Stimulated activated effector memory CD8-positive, alpha-beta T cell treated with anti-CD3 and anti-CD28 coated beads, Interleukin-12 subunit alpha, Interleukin-12 subunit beta, amount 100 ng/mL, for 72 hours (primary cell): ENCODE measurements at regions not wholly inside any gene's neighbourhood (a gene's known extent, or its start where the extent isn't known, plus 50 kb on each side); places are given as distances from the start of the nearest gene placed in this dataset.
"Not testable (repeated sequence)": the region's sequence is repeated elsewhere in the genome, so short reads cannot be mapped to it uniquely, and the experiment has no call there.

Source experiments
- ATAC-seq: fragments of 150-1000 bp; cut with Tn5 transposase; 2 replicates; pipeline ENCODE4 v1.10.0; 2021
- DNase-seq, 2 donors: peaks; one replicate each; pipeline ENCODE4 v3.0.0; 2021 to 2022; ENCODE audit warnings: low spot score in 2 of 2
- H3K27ac Mint-ChIP-seq: one replicate; pipeline ENCODE4 v1.8.0; 2022; ENCODE audit warnings: mild to moderate bottlenecking, mixed read lengths
- H3K36me3 Mint-ChIP-seq: one replicate; pipeline ENCODE4 v1.8.0; 2022; ENCODE audit warnings: mild to moderate bottlenecking, mixed read lengths
- H3K4me1 Mint-ChIP-seq: one replicate; pipeline ENCODE4 v1.8.0; 2022; ENCODE audit warnings: mixed read lengths
- H3K4me3 Mint-ChIP-seq: one replicate; pipeline ENCODE4 v1.8.0; 2022; ENCODE audit warnings: mild to moderate bottlenecking, mixed read lengths
- H3K9me3 Mint-ChIP-seq: one replicate; pipeline ENCODE4 v1.8.0; 2022; ENCODE audit warnings: mixed read lengths

DNA sequence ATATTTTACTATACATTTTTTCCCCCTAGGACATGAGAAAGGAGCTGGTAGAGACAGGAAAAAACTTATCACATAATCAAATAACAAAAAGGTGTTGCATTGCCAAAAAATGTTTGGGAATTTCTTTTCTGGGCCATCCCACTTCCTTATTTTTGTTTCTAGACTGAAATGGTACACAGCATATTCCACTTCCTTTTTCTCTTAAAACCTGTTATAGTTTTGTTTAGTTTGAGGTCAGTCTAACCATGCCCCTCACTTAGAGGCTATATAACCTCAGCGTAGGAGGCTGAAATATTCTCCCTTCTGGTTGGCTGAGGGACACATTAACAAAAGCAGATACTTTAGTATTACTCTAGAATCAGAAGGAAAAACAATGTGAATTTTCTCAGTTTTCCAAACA lies 323.9 kb downstream of the GJA1 start:
- DNase-seq (no peak), ATAC-seq (no peak)
- Mint-ChIP-seq H3K9me3 (peaks cover 6% of the 10 kb centered on the region), H3K36me3 (no peaks in the 10 kb centered on the region), H3K4me1 (no peaks in the 10 kb centered on the region), H3K4me3 (no peak overlapping the region), H3K27ac (no peak overlapping the region)

DNA sequence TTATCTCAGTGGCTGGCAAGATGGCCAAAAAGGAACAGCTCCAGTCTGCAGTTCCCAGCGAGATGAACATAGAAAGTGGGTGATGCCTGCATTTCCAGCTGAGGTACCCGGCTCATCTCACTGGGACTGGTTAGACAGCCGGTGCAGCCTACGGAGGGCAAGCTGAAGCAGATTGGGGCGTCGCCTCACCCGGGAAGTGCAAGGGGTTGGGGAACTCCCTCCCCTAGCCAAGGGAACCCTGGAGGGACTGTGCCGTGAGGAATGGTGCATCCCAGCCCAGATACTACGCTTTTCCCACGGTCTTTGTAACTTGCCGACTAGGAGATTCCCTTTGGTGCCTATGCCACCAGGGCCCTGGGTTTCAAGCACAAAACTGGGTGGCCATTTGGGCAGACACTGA lies 324.7 kb downstream of the GJA1 start:
- DNase-seq (no peak), ATAC-seq (no peak)
- Mint-ChIP-seq H3K4me1 (no peaks in the 10 kb centered on the region), H3K9me3 (peaks cover 6% of the 10 kb centered on the region), H3K4me3 (no peak overlapping the region), H3K27ac (no peak overlapping the region), H3K36me3 (no peaks in the 10 kb centered on the region)

DNA sequence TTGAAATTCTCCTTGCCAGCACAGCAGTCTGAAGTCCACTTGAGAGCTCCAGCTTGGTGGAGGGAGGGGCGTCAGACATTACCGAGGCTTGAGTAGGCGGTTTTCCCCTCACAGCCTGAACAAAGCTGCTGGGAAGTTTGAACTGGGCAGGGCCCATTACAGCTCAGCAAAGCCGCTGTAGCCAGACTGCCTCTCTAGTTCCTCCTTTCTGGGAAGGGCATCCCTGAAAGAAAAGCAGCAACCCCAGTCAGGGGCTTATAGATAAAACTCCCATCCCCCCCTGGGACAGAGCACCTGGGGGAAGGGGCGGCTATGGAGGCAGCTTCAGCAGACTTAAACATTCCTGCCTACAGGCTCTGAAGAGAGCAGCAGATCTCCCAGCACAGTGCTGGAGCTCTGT lies 325.3 kb downstream of the GJA1 start:
- no peaks in the 10 kb centered on the region for H3K36me3 Mint-ChIP-seq
- ATAC-seq (no peak), DNase-seq (no peak)
- no peak overlapping the region for H3K4me3 Mint-ChIP-seq
- peaks cover 6% of the 10 kb centered on the region for H3K9me3 Mint-ChIP-seq
- H3K4me1 Mint-ChIP-seq = no peaks in the 10 kb centered on the region
- no peak overlapping the region for H3K27ac Mint-ChIP-seq

DNA sequence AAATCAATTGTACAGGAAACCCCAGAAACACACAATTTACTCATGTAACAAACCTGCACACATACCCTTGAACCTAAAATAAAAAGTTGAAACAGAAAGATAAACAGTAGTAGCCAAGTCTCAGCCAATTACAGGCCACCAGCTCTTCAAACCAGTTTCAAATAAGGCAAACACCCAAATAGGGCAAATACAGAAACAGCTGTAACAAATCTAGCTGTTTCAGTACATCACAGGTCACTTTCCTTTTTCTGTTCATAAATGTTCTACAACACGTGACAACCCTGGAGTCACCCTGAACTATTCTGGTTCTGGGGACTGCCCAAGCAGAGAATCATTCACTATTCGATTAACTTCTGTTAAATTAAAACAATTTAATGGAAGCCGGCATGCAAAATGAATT lies 329.0 kb downstream of the GJA1 start:
- ATAC-seq (no peak), DNase-seq (no peak)
- H3K4me3 Mint-ChIP-seq = no peak overlapping the region
- H3K27ac Mint-ChIP-seq = no peak overlapping the region
- peaks cover 8% of the 10 kb centered on the region for H3K9me3 Mint-ChIP-seq
- no peaks in the 10 kb centered on the region for H3K36me3 Mint-ChIP-seq
- H3K4me1 Mint-ChIP-seq = no peaks in the 10 kb centered on the region

DNA sequence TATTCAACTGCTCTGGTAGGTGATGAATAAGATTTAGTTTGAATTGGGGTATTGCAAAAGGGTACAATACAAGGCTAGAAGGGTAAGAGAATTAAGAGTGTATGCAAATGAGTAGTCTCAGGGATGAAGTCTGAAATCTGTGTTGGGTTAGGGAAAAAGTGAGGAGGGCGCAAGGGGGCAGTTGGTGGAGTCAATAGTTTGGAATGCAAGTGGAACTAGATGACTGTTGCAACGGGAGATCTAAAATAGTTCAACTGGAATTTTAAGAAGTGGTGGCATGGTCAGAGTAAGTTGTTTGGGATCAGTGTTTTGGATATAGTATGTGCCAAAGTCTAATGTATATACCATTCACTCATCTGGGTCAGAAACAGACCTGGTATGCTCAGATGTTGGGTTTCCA lies 329.6 kb downstream of the GJA1 start:
- DNase-seq (no peak), ATAC-seq (no peak)
- peaks cover 8% of the 10 kb centered on the region for H3K9me3 Mint-ChIP-seq
- no peak overlapping the region for H3K27ac Mint-ChIP-seq
- H3K4me1 Mint-ChIP-seq = no peaks in the 10 kb centered on the region
- no peaks in the 10 kb centered on the region for H3K36me3 Mint-ChIP-seq
- H3K4me3 Mint-ChIP-seq = no peak overlapping the region

DNA sequence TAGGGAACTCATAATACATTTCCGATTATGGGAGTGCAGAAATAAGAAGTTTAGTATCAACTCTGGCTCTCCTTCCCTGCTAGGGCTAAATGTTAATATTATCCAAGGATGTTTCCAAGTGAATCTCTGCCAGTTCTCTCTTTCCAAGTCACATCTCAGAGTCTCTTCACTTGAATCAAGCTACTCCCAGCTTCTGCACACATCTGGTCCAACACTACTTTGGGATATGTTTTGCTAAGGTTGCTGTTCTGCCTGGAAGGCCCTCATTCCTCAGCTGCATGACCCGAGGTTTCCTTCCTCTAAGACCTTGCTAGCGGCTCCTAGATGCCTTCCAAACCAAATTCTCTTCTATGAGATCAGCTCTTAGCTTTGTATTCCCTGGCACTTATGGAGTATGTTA lies 331.8 kb downstream of the GJA1 start:
- ATAC-seq (no peak), DNase-seq (no peak)
- H3K4me1 Mint-ChIP-seq = no peaks in the 10 kb centered on the region

DNA sequence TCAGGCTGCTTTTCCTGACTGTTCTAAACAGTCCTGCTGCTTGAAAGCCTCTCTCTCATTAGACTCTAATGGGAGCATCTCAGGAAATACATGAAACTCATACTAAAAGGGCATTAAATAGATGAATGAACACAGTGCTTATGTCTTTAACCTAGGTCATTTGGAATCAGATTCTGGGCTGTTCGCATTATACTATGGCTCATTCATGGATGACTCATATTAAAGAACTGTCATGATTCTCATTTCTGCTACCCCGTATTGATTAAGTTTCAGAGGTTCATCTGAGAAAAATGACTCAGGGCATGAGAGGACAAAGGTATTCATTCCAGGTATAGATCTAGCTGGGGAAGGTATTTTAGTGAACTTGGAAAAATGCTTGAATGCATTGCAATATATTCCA lies 335.5 kb downstream of the GJA1 start:
- no peaks in the 10 kb centered on the region for H3K4me1 Mint-ChIP-seq
- ATAC-seq (peak; percentile 21), DNase-seq (no peak)
- H3K36me3 Mint-ChIP-seq = no peaks in the 10 kb centered on the region
- no peak overlapping the region for H3K27ac Mint-ChIP-seq
- no peak overlapping the region for H3K4me3 Mint-ChIP-seq
- peaks cover 9% of the 10 kb centered on the region for H3K9me3 Mint-ChIP-seq

More for the DNA sequence above, 331.8 kb downstream of the GJA1 start:
- Mint-ChIP-seq H3K36me3 (no peaks in the 10 kb centered on the region), H3K27ac (no peak overlapping the region), H3K9me3 (peaks cover 7% of the 10 kb centered on the region), H3K4me3 (no peak overlapping the region)

DNA sequence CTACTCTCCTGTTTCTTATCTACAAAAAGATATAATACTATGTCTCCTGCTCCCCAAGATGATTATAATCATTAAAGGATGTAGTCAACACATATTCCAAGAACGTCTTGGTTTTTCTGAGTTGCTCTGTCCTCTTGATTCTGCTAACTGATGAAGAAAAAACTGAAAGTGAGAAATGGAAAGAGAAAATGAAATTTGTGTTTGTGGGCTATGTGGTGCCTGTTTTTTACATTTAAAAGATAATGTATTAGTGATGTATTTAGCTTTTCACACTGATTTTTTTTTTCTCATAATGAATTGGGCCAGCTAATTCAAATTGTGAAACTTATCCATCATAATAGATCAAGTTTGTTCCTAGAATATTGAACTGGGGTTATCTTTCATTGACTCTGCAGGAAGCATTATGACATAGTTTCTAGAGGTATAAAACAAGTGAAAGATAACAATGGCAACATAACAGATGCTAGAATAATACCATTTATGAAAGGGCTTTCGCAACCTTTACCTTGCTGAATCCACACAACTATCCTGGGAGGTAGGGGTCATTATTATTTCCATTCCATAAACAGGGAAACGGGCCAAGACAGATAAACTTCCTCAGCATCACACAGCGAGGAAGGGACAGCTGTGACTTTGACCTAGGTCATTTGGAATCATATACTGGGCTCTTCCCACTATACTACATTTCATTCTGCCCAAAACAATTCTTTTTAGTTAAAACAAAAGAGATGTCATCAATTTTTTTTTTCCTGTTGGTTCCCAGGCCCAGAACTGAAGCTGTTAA lies 336.7 kb downstream of the GJA1 start:
- H3K4me3 Mint-ChIP-seq = no peak overlapping the region
- no peaks in the 10 kb centered on the region for H3K36me3 Mint-ChIP-seq
- DNase-seq (no peak), ATAC-seq (no peak)
- H3K9me3 Mint-ChIP-seq = peaks cover 9% of the 10 kb centered on the region
- H3K27ac Mint-ChIP-seq = no peak overlapping the region
- H3K4me1 Mint-ChIP-seq = no peaks in the 10 kb centered on the region

DNA sequence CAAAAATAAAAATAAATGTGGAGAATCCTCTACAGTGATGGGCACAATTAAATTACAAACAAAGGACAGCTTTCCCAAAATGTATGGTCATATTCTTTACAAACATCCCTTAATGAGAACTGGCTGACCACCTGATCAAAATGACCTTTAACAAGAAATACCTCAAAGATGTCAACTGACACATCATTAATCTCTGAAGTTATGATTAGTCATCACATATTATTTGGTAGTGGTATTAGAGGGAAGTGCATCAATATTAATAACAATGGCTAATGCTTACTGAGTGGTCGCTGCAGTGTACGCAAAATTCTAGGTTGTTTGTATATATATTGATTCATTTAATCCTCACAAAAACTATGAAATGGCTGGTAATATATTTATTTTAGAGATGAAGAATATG lies 340.6 kb downstream of the GJA1 start:
- Mint-ChIP-seq H3K9me3 (peaks cover 7% of the 10 kb centered on the region), H3K4me1 (no peaks in the 10 kb centered on the region), H3K36me3 (no peaks in the 10 kb centered on the region), H3K27ac (no peak overlapping the region), H3K4me3 (no peak overlapping the region)
- ATAC-seq = no peak
- DNase-seq = no peak

DNA sequence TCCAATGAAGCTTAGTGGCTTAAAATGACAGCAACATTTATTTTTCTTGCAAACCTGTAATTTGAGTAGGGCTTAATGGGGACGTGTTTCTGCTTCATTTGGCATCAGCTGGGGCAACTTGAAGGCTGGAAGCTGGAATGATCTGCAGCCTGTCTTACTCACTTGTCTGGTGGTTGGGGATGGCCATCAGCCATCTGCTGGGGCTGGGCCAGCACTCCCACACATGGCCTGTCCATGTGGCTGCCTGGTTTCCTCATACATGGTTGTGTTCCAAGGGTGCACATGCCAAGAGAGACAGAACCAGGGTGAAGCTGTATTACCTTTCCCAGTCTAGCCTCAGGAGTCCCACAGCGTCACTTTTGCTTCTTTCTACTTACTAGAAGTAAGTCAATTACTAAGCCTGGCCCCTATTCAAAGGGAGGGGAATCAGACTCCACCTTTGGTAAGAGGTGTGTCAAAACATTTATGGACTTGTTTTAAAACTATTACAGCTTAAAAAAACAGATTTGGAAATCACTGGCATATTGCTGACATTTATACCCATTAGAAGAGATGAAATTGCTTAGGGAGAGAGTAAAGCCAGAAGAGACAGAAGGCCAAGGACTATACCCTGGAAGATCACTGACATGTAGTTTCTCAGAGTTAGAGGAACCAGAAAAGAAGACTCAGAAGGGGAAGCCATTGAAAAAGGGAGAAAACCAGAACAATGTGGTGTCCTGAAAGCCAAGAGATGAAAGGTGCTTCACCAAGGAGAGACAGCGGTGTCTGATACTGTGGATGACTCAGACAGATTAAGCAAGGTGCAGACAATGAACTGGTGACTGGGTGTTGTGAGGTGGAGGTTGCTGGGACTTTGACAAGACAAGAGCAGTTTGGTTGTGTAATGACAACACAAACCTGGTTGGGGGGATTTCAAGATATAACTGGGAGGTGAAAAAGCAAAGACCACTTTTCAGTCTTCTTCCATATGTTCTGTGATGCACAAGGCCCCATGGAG lies 345.2 kb downstream of the GJA1 start:
- H3K4me3 Mint-ChIP-seq = no peak overlapping the region
- no peak overlapping the region for H3K27ac Mint-ChIP-seq
- DNase-seq (no peak), ATAC-seq (no peak)
- H3K4me1 Mint-ChIP-seq = no peaks in the 10 kb centered on the region
- no peaks in the 10 kb centered on the region for H3K36me3 Mint-ChIP-seq
- peaks cover 6% of the 10 kb centered on the region for H3K9me3 Mint-ChIP-seq

DNA sequence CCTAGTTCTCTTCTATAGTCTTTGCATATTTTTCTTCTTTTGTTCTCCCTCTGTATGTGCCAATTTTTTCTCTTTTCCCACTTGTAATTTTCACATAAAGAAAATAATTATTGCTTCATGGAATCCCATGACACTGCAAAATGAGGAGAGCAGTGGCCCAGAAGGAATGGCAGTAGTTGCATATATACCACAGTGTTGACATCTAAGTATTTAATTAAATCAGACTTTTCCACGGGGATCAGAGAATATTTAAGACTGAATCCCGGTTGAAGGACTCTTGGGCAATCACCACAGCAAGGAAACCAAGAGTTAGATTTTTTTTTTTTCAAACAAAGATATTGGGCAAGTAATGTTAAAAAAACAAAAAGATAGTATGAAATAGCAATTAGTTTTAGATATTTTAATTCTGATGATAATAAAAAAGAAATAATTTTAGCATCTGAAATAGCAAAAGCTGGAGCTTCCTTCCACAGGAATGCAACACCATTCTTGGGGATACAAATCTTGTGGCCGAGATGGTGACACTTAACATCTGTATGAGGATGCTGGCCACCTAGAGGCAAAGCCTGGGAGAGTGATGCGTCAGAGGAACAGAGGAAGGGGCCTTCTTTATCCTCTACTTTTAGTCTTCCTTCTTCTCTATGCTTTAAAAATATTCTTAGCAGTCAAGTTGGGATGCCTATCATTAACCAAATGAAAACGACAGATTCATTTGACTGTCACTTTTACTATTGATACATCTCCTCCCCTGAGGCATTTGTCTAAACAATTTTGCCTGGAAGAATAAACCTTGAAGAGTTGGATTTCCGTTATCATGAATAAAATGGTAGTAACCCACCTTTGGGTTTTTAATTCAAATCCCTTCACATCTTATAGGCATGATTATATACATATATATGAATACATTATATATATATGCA lies 356.2 kb downstream of the GJA1 start:
- Mint-ChIP-seq H3K9me3 (peaks cover 4% of the 10 kb centered on the region), H3K27ac (no peak overlapping the region), H3K36me3 (no peaks in the 10 kb centered on the region), H3K4me1 (no peaks in the 10 kb centered on the region), H3K4me3 (no peak overlapping the region)
- DNase-seq (no peak), ATAC-seq (no peak)

DNA sequence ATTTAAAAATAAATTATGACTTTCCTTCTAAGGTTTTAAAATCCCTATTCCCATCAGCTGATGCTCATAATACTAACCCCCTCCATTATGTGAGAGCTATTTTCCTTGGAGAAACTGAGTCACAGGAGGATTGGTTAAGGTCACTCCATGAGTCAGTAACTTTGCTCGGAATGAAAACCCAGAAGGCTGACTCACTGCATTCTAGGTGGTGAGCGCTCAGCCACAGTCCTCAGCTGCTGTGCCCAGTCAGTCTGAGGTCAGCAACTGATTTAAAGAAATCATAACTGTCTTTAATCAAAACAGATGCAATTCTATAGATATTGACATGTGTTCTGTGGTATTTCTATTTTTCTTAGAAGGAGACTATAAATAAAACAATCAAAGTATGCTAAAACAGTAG lies 359.2 kb downstream of the GJA1 start:
- DNase-seq (no peak), ATAC-seq (no peak)
- H3K4me1 Mint-ChIP-seq = no peaks in the 10 kb centered on the region
- H3K9me3 Mint-ChIP-seq = peaks cover 7% of the 10 kb centered on the region
- H3K27ac Mint-ChIP-seq = no peak overlapping the region
- H3K36me3 Mint-ChIP-seq = no peaks in the 10 kb centered on the region
- H3K4me3 Mint-ChIP-seq = no peak overlapping the region

DNA sequence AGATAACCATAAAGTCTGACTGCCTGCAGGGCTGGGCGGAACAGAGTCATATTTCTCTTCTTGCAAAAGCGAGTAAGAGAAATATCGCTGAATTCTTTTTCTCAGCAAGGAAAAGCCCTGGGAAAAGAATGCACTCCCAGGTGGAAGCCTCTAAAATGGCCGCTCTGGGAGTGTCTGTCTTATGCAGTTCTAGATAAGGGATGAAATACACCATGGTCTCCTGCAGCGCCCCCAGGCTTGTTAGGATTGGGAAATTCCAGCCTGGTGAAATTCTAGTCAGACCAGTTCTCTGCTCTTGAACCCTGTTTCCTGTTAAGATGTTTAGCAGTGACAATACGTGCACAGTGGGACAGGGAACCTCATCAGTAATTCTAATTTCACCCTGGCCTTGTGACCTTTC lies 362.2 kb downstream of the GJA1 start:
- not testable (repeated sequence) for ATAC-seq, DNase-seq, H3K27ac Mint-ChIP-seq, H3K4me1 Mint-ChIP-seq, H3K4me3 Mint-ChIP-seq, H3K36me3 Mint-ChIP-seq
- H3K9me3 Mint-ChIP-seq = peaks cover 14% of the 10 kb centered on the region

DNA sequence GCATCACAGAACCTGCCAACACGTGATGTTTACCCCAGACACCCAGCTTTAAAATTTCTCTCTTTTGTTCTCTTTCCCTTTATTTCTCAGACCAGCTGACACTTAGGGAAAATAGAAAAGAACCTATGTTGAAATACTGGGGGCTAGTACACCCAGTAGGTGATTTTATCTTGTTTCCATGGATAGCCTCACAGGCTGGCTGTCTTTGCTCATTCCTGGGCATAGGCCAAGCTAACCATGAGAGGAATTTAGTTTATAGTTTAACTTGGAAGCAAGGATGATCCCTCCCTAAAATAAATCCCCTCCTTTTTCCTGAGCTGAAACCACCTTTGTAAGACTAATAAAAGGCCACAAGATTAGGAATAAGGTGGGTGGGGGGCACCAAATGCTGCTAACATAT lies 362.7 kb downstream of the GJA1 start:
- H3K9me3 Mint-ChIP-seq = peaks cover 12% of the 10 kb centered on the region
- not testable (repeated sequence) for H3K4me1 Mint-ChIP-seq, ATAC-seq, H3K4me3 Mint-ChIP-seq, DNase-seq, H3K27ac Mint-ChIP-seq, H3K36me3 Mint-ChIP-seq

DNA sequence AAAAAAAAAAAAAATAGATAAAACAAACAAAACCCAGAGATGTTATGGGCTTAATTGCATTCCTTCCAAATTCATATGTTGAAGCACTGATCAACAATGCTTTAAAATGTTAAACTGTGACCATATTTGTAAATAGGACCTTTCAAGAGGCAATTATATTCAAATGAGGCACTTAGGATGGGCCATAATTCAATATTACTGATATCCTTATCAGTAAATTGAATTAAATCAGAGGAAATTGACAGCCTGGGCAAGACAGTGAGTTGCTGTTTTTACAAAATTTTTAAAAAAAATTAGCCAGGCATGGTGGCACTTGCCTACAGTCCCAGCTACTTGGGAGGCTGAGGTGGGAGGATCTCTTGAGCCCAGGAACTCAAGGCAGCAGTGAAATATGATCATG lies 364.1 kb downstream of the GJA1 start:
- no peaks in the 10 kb centered on the region for H3K36me3 Mint-ChIP-seq
- no peak overlapping the region for H3K4me3 Mint-ChIP-seq
- DNase-seq = no peak
- H3K4me1 Mint-ChIP-seq = no peaks in the 10 kb centered on the region
- ATAC-seq = no peak
- H3K27ac Mint-ChIP-seq = no peak overlapping the region
- peaks cover 18% of the 10 kb centered on the region for H3K9me3 Mint-ChIP-seq
